Astrocyte of the hippocampus (primary cell): ENCODE measurements at regions not wholly inside any gene's neighbourhood (a gene's known extent, or its start where the extent isn't known, plus 50 kb on each side); places are given as distances from the start of the nearest gene placed in this dataset.

Experiments
- DNase-seq: peaks from one replicate; pipeline ENCODE4 v3.0.0; 2011; ENCODE audit warnings: low read depth, low spot score

GRCh38 chr3:80060664-80061063, 292.9 kb upstream of the ROBO1 start:
- DNase-seq, result no peak

GRCh38 chr3:80055306-80055705, 287.5 kb upstream of the ROBO1 start:
- DNase-seq, result no peak

- DNase-seq, result no peak
Observed at GRCh38 chr3:80052271-80052670, 284.5 kb upstream of the ROBO1 start.

GRCh38 chr3:80051602-80051962, 283.8 kb upstream of the ROBO1 start:
- no peak for DNase-seq

DNA sequence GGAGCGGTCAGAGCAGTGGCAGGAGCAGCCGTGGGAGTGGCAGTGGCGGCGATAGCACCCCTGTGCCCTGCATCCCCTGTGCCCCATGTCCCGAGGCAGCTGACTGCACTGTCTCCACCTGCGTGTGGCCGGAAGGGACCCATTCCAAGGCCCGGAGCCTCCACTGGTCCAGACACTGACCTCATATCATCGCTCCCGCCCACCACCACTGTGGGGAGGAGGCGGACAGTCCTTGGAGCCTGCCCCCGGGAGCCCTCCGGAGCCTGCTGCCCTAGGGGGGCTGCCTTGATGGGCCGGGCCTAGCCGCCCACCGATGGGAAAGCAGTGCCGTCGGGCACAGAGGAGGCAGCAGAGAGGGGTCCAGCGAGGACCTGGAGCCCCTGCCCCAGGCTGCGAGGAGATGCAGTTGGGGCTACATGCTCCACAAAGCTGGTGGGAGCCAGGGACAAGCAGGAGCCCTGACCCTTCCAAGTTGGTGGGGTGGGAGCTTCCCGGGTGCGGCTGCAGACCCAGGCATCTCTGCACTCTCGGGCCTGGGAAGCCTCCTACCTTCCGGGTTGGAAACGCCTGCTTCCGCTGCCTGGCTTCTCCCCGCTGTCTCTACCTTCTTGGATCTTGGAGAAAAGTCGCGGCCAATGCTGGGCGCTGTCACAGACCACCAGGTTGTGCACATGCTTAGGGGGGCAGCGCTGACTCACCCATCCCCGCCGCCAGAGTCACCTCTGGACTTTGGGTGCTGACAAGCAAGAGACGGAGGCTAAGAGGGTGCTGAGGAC, 283.2 kb upstream of the ROBO1 start:
- no peak for DNase-seq

DNA sequence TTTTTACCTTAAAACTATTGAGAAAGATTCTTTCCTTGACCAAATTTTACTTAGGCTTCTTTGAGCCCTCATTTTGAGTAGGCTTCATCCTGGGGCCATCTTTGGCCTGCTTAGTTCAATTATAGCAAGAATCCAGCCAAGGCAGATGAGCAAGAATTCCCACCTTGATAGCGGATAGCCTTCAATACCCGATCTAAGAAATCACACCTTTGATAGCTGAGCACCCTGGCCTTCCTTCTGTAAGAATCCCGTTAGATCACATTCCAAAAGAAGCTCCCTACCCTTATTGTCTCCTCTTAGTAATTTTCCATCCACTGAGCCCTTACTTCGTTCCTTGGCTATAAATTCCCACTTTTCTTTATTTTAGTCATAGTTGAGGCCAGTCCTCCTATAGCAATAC, 275.4 kb upstream of the ROBO1 start:
- DNase-seq, result no peak

DNA sequence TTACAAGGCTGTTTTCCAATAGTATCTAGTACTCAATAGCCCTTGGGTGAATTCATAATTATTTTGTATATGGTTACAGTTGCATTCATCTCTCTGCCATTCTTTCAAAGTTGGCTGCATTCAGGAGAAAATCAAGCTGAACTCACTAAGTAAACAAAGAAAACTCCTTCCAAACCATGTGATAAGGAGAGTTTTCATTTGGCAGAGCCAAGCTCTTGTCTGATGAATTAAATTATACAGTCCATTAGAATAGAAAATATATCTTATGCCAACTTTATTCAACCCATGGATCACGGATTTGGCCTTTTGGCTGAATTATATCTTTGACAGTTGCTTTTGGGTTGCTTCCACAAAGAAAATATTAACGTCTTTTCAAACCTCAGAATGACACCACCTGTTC, 272.3 kb upstream of the ROBO1 start:
- DNase-seq, result peak; percentile 31

DNA sequence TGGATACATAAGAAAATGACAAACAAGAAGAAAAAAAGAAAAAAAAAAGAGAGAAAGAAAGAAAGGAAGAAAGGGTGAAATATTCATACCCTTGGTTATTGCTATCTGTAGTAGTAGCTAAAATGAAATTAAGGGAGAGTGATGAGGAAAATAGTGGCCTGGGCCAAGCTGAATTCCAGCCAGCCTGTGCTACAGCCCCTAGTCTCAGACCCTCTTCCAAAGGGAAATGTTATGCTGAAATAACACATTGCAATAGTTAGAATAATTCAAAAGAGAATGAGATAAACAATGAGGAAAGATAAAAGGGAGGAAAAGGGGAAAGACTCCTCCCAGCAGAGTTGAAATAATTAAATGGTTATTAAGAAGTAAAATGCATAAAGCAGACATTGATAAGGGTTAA, 268.4 kb upstream of the ROBO1 start:
- DNase-seq, result no peak

- no peak for DNase-seq
Observed at GRCh38 chr3:80035021-80035420, 267.2 kb upstream of the ROBO1 start.

DNA sequence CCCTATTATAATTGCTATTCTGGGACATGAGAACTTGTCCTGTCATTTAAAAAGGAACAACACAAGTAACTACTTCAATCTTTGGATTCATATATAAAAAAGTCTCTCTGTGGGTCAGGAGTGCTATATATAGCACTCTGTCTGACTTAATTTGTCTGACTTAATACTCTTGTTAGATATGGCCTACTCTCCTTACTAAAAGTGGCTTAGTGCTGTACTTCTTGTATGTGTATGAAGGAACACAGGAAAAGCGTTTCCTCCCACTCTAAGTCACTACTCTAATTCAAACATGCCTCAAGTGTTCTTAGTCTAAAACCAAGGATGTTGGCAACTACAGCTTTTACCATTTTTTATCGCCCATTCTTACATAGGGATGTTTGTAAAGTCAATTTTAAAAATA, 255.2 kb upstream of the ROBO1 start:
- DNase-seq, result no peak

- no peak for DNase-seq
Observed at GRCh38 chr3:80018375-80018774, 250.6 kb upstream of the ROBO1 start.

GRCh38 chr3:80017369-80017768, 249.6 kb upstream of the ROBO1 start:
- DNase-seq, result no peak

- DNase-seq, result no peak
Observed at GRCh38 chr3:80014576-80014975, 246.8 kb upstream of the ROBO1 start.

DNA sequence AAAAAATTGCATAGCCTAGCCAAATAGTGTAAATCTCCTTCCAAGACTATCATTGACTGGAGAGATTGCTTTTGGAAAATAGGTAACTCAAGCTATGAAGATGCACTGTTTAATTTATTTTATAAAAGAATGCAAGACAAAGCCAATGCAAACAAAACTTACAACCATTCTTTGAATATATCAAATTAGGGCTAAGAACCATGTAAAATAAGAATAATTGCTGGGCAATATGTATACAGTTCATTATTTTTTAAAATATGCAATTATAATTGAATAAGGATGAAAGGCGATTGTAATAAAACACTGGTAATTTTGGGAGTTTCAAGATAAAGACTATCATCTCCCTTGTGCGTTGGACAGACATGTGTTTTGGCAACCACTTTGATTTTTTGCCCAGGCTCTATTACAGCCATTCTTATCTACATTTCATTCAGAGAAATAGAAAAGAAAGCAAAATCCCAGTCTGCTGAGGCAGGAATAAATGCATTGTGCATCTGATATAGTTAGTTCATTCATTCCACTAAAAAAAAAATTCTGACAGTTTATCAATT, 242.3 kb upstream of the ROBO1 start:
- DNase-seq, result no peak

- DNase-seq, result no peak
Observed at GRCh38 chr3:80007522-80007921, 239.7 kb upstream of the ROBO1 start.

GRCh38 chr3:80006315-80006714, 238.5 kb upstream of the ROBO1 start:
- no peak for DNase-seq

- DNase-seq, result peak; percentile 8
Observed at GRCh38 chr3:80000022-80000421, 232.2 kb upstream of the ROBO1 start.

DNA sequence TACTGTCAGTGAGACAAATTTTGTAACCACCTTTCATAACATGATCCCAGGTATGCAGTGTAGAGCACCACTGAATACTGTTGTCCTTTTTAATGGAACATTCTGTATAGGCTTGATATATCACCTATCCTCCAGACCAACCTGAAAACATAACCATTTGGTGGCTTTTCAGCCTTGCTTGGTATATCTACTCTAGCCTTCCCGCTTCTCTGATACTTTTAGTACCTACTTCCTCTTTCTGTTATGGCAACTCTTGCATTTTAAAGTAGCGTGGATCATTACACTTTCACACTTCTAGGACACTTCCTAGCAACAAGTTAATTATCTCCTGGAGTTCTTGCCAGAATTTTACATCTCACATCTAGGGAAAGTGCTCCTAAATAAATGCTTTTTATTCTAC, 226.6 kb upstream of the ROBO1 start:
- no peak for DNase-seq

GRCh38 chr3:79986338-79986737, 218.5 kb upstream of the ROBO1 start:
- no peak for DNase-seq

GRCh38 chr3:79985816-79986215, 218.0 kb upstream of the ROBO1 start:
- no peak for DNase-seq

DNA sequence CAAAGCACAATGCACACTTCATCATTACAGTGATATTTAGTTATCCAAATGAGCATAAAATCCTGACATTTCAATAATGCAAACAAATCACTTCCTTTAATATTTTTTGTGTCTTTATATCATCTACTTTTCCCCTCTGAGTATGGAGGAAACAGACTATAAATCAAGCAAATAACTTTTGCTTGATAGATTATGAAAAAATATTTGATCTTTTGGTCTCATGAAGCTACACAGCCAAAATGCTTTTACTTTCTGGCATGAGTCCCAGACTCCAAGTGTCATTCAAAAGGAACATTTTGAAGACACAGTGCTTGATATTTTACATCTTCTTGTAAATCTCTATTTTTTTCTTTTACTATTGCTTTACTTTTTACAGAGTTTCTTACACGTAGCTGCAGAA, 215.3 kb upstream of the ROBO1 start:
- peak; percentile 20 for DNase-seq

DNA sequence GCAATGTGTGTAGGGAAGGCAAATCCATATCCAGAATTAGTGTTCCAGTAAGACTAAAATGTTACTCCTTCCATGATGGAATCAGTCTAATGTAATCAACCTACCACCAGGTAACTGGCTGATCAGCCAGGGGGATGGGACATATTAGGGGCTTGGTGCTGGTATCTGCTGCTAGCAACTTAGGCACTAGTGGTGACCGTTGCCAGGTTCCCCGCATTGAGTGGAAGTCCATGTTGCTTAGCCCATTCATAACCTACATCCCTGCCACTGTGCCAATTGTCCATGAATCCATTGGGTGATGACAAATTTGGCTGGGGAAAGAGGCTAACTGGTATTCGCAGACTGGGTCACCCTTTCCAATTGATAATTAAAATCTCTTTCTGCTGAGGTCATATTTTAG, 212.2 kb upstream of the ROBO1 start:
- no peak for DNase-seq

- DNase-seq, result peak; percentile 18
Observed at GRCh38 chr3:79976466-79976865, 208.7 kb upstream of the ROBO1 start.
